OCI-LY7 (cell line): ENCODE measurements at regions not wholly inside any gene's neighbourhood (a gene's known extent, or its start where the extent isn't known, plus 50 kb on each side); places are given as distances from the start of the nearest gene placed in this dataset.

Experiments
- BruUV-seq: library from RNA; stranded (reverse); fragments of 400-500 nt; replicated peaks from 2 replicates; lab custom pipeline; 2021; lab: Mats Ljungman, UMichigan
- CTCF ChIA-PET: fragments of 300-600 bp; sonication (Branson Sonifier 250); formaldehyde crosslinking; loops from one replicate; lab custom pipeline; 2022; ENCODE audit warnings: antibody characterized with exemption; ENCODE audit not compliant: unreplicated experiment; lab: Charles Lee
- POLR2A ChIA-PET: fragments of 300-600 bp; sonication (Branson Sonifier 250); formaldehyde crosslinking; loops from one replicate; lab custom pipeline; 2022; ENCODE audit warnings: antibody characterized with exemption; lab: Charles Lee
- DNase-seq: peaks from one replicate; pipeline ENCODE4 v3.0.0-alpha.2; 2015; ENCODE audit warnings: low spot score
- H2AFZ ChIP-seq: fragments of 200-600 bp; sonication (generic), shearing (Covaris generic); 2 replicates; pipeline ENCODE4 v1.6.1; 2014; ENCODE audit warnings: mild to moderate bottlenecking, antibody characterized with exemption, low read length, moderate library complexity
- H3K27ac ChIP-seq: fragments of 200-600 bp; sonication (generic); 2 replicates; pipeline ENCODE4 v1.5.1; 2014; ENCODE audit warnings: mixed run types, low read depth, mild to moderate bottlenecking, moderate library complexity, low read length, inconsistent platforms; ENCODE audit not compliant: poor library complexity, severe bottlenecking
- H3K36me3 ChIP-seq: fragments of 200-600 bp; sonication (generic); 2 replicates; pipeline ENCODE4 v1.6.1; 2014; ENCODE audit warnings: mild to moderate bottlenecking, antibody characterized with exemption, low read length, moderate library complexity, mixed read lengths; ENCODE audit not compliant: insufficient read depth
- H3K4me1 ChIP-seq: fragments of 200-600 bp; sonication (generic); 2 replicates; pipeline ENCODE4 v1.5.1; 2014; ENCODE audit warnings: mild to moderate bottlenecking, low read length; ENCODE audit not compliant: insufficient read depth, poor library complexity, severe bottlenecking
- H3K4me2 ChIP-seq: fragments of 200-600 bp; sonication (generic); 2 replicates; pipeline ENCODE4 v1.6.1; 2014; ENCODE audit warnings: mild to moderate bottlenecking, low read length
- H3K4me3 ChIP-seq: fragments of 200-600 bp; sonication (generic); 2 replicates; pipeline ENCODE4 v1.5.1; 2014; ENCODE audit warnings: mild to moderate bottlenecking, low read depth, low read length; ENCODE audit not compliant: poor library complexity, severe bottlenecking
- H3K79me2 ChIP-seq: fragments of 200-600 bp; sonication (generic); 2 replicates; pipeline ENCODE4 v1.6.1; 2016; ENCODE audit warnings: low read depth, mild to moderate bottlenecking, low read length, moderate library complexity, mixed read lengths; ENCODE audit not compliant: insufficient read depth
- H3K9me2 ChIP-seq: fragments of 200-600 bp; sonication (generic); 2 replicates; pipeline ENCODE4 v1.6.1; 2016; ENCODE audit warnings: mild to moderate bottlenecking, low read length, mixed read lengths; ENCODE audit not compliant: insufficient read depth
- H3K9me3 ChIP-seq: fragments of 200-600 bp; sonication (generic); 2 replicates; pipeline ENCODE4 v1.6.1; 2014; ENCODE audit warnings: mild to moderate bottlenecking, mixed run types, low read length, mixed read lengths
- H4K20me1 ChIP-seq: fragments of 200-600 bp; sonication (generic); 2 replicates; pipeline ENCODE4 v1.6.1; 2014; ENCODE audit warnings: mild to moderate bottlenecking, antibody characterized with exemption, low read length, moderate library complexity, mixed read lengths; ENCODE audit not compliant: insufficient read depth
- EZH2phosphoT487 ChIP-seq: fragments of 200-600 bp; sonication (generic); IDR thresholded peaks from 2 replicates; pipeline ENCODE4 v1.6.1; 2018; ENCODE audit warnings: low read depth, borderline replicate concordance, mild to moderate bottlenecking, mixed run types, antibody characterized with exemption, low read length, moderate library complexity, mixed read lengths
- intact Hi-C: fragments of 100-400 bp; cut with micrococcal nuclease; formaldehyde crosslinking; loops from one replicate; pipeline ENCODE4 v1.10.0; 2022; ENCODE audit not compliant: unreplicated experiment
- TF ChIP-seq, protein P1 (sequence below): fragments of 200-600 bp; sonication (generic); conservative IDR thresholded peaks from 2 replicates; pipeline ENCODE4 v1.5.1; 2014; ENCODE audit warnings: mild to moderate bottlenecking, antibody characterized with exemption, low read length, moderate library complexity, mixed read lengths

- H3K4me3 ChIP-seq: no peak overlapping the region
- no peaks in the 10 kb centered on the region for H3K79me2 ChIP-seq
- H3K4me2 ChIP-seq: no peak overlapping the region
- CTCF ChIA-PET: no interaction called here
- POLR2A ChIA-PET: no interaction called here
- no TSS peak for BruUV-seq
- intact Hi-C loops: no loop called here
- H3K9me2 ChIP-seq: no peaks in the 10 kb centered on the region
- H3K9me3 ChIP-seq: no peaks in the 10 kb centered on the region
- no peak overlapping the region for H3K27ac ChIP-seq
- no peak for TF ChIP-seq EZH2phosphoT487
- TF ChIP-seq, protein P1, sequence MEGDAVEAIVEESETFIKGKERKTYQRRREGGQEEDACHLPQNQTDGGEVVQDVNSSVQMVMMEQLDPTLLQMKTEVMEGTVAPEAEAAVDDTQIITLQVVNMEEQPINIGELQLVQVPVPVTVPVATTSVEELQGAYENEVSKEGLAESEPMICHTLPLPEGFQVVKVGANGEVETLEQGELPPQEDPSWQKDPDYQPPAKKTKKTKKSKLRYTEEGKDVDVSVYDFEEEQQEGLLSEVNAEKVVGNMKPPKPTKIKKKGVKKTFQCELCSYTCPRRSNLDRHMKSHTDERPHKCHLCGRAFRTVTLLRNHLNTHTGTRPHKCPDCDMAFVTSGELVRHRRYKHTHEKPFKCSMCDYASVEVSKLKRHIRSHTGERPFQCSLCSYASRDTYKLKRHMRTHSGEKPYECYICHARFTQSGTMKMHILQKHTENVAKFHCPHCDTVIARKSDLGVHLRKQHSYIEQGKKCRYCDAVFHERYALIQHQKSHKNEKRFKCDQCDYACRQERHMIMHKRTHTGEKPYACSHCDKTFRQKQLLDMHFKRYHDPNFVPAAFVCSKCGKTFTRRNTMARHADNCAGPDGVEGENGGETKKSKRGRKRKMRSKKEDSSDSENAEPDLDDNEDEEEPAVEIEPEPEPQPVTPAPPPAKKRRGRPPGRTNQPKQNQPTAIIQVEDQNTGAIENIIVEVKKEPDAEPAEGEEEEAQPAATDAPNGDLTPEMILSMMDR: no peak
- DNase-seq: no peak
- H3K4me1 ChIP-seq: no peaks in the 10 kb centered on the region
- no peaks in the 10 kb centered on the region for H3K36me3 ChIP-seq
- no peaks in the 10 kb centered on the region for H4K20me1 ChIP-seq
- H2AFZ ChIP-seq: no peak overlapping the region
Observed at GRCh38 chr7:70886547-70886946, 245.4 kb upstream of the GALNT17 start.

GRCh38 chr7:70887186-70887585 lies 244.8 kb upstream of the GALNT17 start:
- CTCF ChIA-PET: no interaction called here
- Histone ChIP-seq H3K4me2 (no peak overlapping the region), H2AFZ (no peak overlapping the region), H3K9me3 (no peaks in the 10 kb centered on the region), H3K4me3 (no peak overlapping the region), H3K36me3 (no peaks in the 10 kb centered on the region), H3K79me2 (no peaks in the 10 kb centered on the region), H3K9me2 (no peaks in the 10 kb centered on the region), H4K20me1 (no peaks in the 10 kb centered on the region), H3K4me1 (no peaks in the 10 kb centered on the region), H3K27ac (no peak overlapping the region)
- intact Hi-C loops: no loop called here
- no TSS peak for BruUV-seq
- TF ChIP-seq EZH2phosphoT487: no peak
- TF ChIP-seq, protein P1: no peak
- POLR2A ChIA-PET: no interaction called here
- no peak for DNase-seq

GRCh38 chr7:70890147-70890969 lies 241.6 kb upstream of the GALNT17 start:
- intact Hi-C loops: no loop called here

More at GRCh38 chr7:70890147-70890969, 241.6 kb upstream of the GALNT17 start:
- no peaks in the 10 kb centered on the region for H3K9me3 ChIP-seq
- no peak overlapping the region for H3K4me2 ChIP-seq
- H3K4me1 ChIP-seq: no peaks in the 10 kb centered on the region
- no peak overlapping the region for H3K4me3 ChIP-seq
- ChIA-PET POLR2A (interaction anchor here (1.0 kb wide), 1 partner anchor 657 kb away, joined by 5 read pairs; no protein-coding TSS in a partner anchor), CTCF (no interaction called here)
- H3K36me3 ChIP-seq: no peaks in the 10 kb centered on the region
- BruUV-seq: no TSS peak
- no peak for DNase-seq
- no peaks in the 10 kb centered on the region for H3K79me2 ChIP-seq
- TF ChIP-seq EZH2phosphoT487: no peak
- TF ChIP-seq, protein P1: no peak
- H3K27ac ChIP-seq: no peak overlapping the region
- H3K9me2 ChIP-seq: no peaks in the 10 kb centered on the region
- H4K20me1 ChIP-seq: no peaks in the 10 kb centered on the region
- no peak overlapping the region for H2AFZ ChIP-seq
